GM19023 (cell line): ENCODE measurements at regions not wholly inside any gene's neighbourhood (a gene's known extent, or its start where the extent isn't known, plus 50 kb on each side); places are given as distances from the start of the nearest gene placed in this dataset.
"Not testable (repeated sequence)": the region's sequence is repeated elsewhere in the genome, so short reads cannot be mapped to it uniquely, and the experiment has no call there.

Source experiments
- ATAC-seq: cut with Tn5 transposase; IDR thresholded peaks from one replicate; pipeline ENCODE4 v1.9.1; 2021; ENCODE audit warnings: mild to moderate bottlenecking, moderate library complexity; ENCODE audit not compliant: unreplicated experiment

DNA sequence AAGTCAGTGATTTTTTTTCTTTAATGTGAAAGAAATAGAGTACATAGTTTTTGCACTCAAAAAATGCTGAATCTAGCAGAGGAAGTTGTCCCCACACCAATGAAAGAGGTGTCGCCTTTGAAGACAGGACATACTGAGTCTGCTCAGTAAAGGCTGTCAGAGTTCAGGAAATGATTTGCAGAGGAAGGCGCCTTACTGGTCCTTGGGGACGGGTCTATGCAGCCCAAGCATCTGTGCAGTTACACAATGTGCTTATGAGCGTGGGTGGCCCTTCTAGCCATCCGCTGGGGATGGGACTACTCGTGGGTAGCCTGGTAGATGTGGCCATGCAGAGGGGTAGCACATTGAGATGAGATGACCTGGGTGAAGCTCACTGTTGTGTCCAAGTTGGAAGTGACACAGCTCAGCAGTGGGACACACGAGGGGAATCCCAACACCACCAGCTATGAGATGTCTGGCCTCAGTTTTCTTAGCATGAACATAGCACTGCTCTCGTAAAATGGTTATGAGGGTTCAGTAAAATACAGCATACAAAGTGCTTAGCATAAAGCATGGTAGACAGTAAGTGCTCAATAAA lies 116.5 kb upstream of the RBPJ start:
- no peak for ATAC-seq

DNA sequence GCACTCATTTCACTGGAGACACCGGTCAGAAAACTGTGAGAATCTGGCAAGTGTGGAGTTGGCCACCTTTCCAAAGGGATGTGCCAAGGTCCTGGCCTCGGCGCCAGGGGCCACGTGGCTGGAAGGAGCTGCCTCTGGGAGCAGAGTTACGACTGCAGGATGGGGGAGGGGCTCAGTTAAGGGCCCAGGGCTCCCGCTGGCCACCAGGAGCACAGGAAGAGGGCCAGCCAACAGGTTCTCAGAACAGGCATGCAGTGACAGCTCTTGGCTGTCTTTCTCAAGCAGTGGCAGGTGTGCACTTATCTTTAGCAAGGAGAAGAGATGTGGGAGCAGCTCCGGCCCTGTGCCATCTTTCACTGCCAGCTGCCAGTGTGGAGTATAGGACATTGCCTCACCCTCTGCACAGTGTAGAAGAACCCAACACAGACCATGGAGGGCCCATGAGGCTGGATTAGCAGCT lies 115.9 kb upstream of the RBPJ start:
- ATAC-seq, result no peak

- ATAC-seq, result no peak
Measured at GRCh38 chr4:26206339-26206738, 114.5 kb upstream of the RBPJ start.

- ATAC-seq, result no peak
Measured at GRCh38 chr4:26206999-26207398, 113.8 kb upstream of the RBPJ start.

DNA sequence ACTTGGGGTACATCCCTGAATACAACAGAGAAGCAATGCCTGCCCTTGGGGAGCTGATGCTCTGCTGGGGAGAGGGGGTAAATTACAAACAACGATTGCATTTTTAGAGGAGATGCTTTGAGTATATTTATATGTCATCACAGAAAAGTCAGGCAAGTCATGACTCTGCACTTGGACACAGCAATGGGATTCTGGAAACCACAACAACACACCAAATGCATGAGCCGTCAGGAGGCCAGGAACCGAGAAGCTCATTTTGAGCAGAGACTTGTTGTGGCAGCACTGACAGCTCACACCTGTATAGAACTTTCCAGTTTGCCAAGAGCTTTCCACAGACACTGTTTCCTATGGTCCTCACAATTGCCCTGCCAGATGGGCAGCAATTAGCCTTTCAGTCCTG lies 113.2 kb upstream of the RBPJ start:
- no peak for ATAC-seq

- no peak for ATAC-seq
Measured at GRCh38 chr4:26208237-26208994, 112.4 kb upstream of the RBPJ start.

- ATAC-seq, result not testable (repeated sequence)
Measured at GRCh38 chr4:26209378-26209777, 111.4 kb upstream of the RBPJ start.

- ATAC-seq, result no peak
Measured at GRCh38 chr4:26212528-26212927, 108.3 kb upstream of the RBPJ start.

- ATAC-seq, result no peak
Measured at GRCh38 chr4:26213317-26213716, 107.5 kb upstream of the RBPJ start.

GRCh38 chr4:26214994-26215393 lies 105.8 kb upstream of the RBPJ start:
- ATAC-seq, result no peak

GRCh38 chr4:26215725-26216124 lies 105.1 kb upstream of the RBPJ start:
- ATAC-seq, result no peak

DNA sequence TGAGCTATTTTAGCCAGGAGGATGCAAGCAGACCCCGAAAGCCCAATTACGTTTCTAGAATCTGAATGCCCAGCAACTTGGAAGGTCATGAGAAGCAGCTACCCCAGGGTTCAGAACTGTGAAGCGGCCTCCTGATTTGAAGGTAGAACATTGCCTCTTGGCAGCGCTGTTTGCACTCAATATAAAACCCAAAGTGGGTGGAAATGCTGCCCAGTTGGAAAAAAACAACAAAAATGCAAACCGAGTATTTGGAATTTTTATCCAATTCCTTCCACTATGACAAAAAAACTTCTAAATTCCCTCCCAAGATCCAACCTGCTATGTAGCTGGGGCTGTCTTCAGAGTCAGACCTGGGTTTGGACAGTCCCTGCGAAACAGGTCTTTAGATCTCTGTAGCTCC lies 103.3 kb upstream of the RBPJ start:
- no peak for ATAC-seq

DNA sequence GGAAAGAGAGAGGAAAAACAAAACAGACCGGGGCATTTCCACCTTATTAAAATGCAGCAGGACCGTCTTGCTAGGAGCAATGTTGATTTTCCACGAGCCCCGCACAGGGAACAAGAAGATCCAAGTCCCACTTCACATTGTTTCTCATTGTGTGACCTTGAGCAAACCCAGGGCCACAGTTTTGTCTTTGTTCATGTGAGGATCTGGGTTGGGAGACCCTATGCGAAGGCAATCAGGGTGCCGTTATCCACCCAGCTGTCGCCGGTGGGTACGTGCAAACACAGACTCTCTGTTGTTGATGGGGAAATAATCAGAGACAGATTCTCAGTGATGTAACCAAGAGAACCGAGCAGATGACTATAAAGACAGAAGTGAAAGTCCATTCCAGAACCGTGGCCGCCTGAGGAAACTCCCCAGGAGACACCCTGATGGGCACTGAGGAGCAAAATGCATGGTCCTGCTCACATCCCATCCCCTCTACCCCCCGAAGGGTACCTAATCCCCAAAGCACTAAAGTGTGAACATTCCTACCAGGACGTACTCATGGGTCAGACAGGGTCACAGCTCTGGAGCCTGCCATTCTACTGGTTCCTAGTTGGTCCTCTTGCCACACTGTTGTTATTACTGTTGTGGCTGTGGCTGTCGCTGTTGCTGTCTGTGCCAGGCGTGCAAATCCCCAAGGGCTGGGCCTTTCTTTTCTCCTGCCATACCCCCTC lies 102.7 kb upstream of the RBPJ start:
- peak; percentile 71 for ATAC-seq

DNA sequence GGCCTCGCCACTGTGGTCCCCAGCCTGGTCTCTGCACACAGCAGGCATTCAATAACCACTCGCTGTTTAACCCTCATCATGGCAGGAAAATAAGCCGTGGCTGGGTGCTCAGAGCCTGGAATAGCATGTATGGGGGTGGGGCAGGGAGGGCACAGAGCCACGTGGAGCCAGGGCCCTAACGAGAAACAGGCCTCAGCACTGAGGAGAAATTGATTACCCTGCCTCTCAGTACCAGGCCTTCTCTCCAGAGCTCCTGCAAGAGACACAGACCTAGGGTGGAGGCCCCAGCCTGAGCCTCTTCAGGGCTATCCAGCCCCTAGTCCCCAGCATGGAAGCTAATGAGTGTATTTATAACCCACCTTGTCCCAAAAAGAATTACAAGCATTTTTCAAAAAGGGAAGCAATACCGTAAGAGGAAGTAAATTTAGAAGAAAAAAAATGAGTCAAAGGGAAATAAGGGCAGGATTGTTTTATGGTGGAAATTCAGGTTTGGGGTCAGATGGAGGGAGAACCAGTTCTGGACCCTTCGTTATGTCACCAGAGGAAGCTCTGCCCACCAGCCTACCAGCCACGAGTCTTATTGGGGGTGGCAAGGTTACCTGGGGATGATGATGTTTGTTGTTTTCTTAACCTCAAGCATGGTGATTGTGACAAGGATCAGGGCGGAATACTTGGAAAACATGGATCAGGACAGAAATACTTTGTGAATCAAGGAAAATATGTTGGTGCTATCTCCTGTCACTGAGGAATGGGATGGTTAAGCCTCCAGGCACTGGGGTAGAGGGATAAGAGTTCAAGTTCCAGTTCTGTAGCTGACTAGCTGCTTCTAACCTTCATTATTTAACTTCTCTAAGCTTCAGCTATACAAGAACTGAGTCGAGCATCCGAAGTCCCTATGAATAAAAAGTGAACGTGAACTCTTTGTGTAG lies 101.9 kb upstream of the RBPJ start:
- peak; percentile 31 for ATAC-seq

DNA sequence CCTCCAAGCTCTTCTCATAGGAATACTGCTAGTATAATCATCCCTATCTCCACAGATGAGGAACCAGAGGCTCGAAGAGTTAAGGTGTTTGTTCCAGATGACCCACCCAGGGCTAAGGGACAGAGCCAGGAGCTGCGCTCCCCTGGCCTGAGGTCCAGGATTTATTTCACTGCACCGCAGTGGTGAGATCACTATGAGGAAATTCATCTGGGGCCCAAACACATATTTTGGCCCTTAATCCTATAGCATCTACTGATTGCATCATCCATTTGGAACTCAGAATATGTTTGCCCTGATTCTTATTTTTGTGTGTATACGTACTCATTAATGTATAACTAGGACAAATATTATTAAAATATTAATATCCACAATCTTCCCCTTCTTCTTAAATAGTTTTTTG lies 100.1 kb upstream of the RBPJ start:
- no peak for ATAC-seq

GRCh38 chr4:26223155-26223554 lies 97.7 kb upstream of the RBPJ start:
- ATAC-seq, result no peak

DNA sequence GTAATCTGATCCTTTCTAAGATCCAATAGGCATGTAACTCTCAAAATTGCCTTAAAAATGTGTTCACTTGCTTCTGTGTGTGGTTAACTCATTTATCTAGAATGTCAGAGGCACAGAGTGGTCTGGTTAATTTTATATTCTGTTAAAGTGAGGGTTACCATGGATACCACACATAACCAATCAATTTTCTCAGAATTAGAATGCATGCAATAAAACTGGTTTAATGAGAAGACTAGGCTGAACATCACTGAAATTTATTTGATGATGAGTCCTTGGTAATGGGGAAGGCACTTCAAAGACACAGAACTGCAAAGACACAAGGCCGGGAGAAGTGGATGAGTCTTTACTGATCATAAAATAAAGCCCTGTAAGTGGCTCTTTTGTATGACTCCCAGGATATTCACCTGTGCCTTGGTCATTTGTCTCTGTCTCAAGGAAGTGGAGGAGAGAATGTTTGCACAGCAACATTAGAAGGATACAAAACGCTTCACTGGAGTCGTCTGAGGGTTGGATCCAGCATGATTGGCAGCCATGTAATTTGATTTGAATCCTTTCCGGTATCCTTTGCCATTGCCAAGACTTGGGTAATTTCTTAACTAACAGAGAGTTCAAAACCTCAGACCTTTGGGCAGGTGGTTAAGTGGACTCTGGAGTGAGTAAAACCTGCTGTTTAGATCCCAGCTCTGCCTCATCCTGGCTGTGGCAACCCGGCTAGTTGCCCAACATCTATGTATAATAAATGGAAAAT lies 94.0 kb upstream of the RBPJ start:
- ATAC-seq, result no peak

DNA sequence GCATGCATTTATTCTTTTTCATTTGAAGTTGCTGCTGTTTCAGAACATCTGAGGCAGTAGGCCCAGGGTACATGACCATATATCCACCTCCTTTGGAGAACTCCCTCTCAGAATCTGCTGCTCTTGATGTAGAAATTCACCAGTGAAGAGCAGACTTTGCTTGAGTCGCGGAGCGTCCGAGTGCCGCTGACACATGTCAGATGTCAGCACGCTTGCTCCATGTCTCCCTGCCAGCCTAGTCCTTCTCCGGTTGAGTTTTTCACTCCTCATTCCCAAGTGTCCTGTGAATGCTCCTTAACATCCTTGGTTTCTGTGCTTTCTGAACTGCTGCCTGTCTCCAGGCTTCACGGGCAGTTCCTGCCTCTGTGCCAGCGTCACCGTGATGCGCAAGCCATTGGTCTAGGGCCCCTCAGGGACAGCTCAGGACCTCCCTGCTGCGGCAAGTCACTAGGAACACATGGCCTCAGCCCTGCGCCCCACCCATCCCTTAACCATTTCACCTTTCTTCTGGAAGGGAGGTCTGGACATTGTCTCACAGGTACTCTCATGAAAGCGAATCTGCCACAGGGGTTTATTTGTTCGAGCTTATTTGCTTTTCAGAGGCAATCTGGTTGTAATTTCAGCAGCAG lies 93.1 kb upstream of the RBPJ start:
- no peak for ATAC-seq

DNA sequence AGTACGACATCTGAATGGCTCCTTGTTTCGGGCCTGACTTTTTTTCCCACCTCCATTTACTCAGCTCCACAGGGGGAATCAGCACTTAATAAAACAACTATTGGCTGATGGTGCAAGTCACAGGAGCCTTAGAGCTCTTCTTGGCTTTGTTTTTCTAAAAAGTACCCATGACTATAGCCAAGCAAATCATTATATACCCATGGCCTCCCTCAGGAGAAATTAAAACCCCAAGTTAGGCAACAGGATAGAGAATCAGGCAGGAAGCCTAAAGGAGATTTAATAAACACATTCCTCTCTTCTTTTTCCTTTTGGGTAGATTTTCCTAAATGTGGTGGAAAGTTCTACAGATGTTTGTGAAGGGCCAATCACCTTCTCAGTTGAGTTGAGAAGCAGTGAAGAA lies 91.9 kb upstream of the RBPJ start:
- ATAC-seq, result no peak

- ATAC-seq, result no peak
Measured at GRCh38 chr4:26229974-26230373, 90.8 kb upstream of the RBPJ start.
